ENCODE measurements at regions not wholly inside any gene's neighbourhood (a gene's known extent, or its start where the extent isn't known, plus 50 kb on each side); places are given as distances from the start of the nearest gene placed in this dataset.

GRCh38 chr22:19645391-19645790, 68.9 kb upstream of the SEPTIN5 start (continued):
- peak; percentile 49 to 59 (median 59) for TF ChIP-seq CTCF (IDR thresholded peaks at IDR 0.05 in 2 of 3, conservative IDR thresholded peaks at IDR 0.05 in 1 of 3; ENCODE audit: insufficient read depth in 2 of 3, low read depth in 1 of 3, low read length in 3 of 3)
- no peak for TF ChIP-seq THAP12 (CRISPR knock-in tag; IDR thresholded peaks at IDR 0.05)
- 0 out of 2 replicates have a peak, but pooled peaks have one; percentile 21 for TF ChIP-seq ZBTB7A (IDR thresholded peaks at IDR 0.05; ENCODE audit: borderline replicate concordance, control insufficient read depth, low read depth, low read length)
- TF ChIP-seq OTX1 (CRISPR knock-in tag; IDR thresholded peaks at IDR 0.05): no peak
- TF ChIP-seq PURB (CRISPR knock-in tag; IDR thresholded peaks at IDR 0.05; ENCODE audit: low read depth): no peak

DNA sequence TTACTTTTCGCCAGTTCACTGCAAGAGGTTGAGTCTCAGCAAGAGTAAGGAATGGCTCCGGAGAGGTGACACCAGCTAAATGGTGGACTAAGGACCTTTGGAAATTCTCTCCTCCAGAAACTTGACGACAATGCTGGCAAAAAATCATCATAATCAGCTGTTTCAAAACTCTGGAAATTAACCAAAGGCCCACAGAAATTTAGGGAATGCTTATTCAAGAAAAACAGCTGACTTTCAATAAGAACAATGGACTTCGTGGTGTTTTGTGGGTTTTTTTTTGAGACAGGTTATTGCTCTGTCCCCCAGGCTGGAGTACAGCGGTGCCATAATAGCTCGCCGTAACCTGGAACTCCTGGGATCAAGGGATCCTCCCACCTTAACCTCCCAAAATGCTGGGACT, 68.4 kb upstream of the SEPTIN5 start:
- H3K27me3 ChIP-seq (ENCODE audit: control insufficient read depth in 2 of 2, insufficient read depth in 2 of 2, low read length in 2 of 2): peaks cover 0 to 6% of the 10 kb centered on the region in 2 experiments; a peak in 1 of 5 replicates
- CTCF ChIA-PET (ENCODE audit: low intra/inter-chr PET ratio): no interaction called here
- BruUV-seq (replicated peaks): no TSS peak
- H3K9me3 ChIP-seq (replicated peaks; ENCODE audit: control insufficient read depth, insufficient read depth, low read depth, low read length): peaks cover 24% of the 10 kb centered on the region
- H3K79me2 ChIP-seq (ENCODE audit: control insufficient read depth, insufficient read depth, low read length): no peaks in the 10 kb centered on the region
- peaks cover 34 to 37% of the 10 kb centered on the region in 2 experiments; a peak in 4 of 5 replicates for H3K4me1 ChIP-seq (replicated peaks in 1 of 2; ENCODE audit: control insufficient read depth in 2 of 2, insufficient read depth in 2 of 2, low read length in 2 of 2)
- intact Hi-C loops (cut with micrococcal nuclease): loop anchor here (2.0 kb wide), 1 partner anchor 49 kb away; no protein-coding TSS in a partner anchor
- H3K4me2 ChIP-seq (ENCODE audit: insufficient read depth, low read length): no peak overlapping the region
- no peak for ATAC-seq
- peak overlapping the region; percentile 18; the same call in 1 of the 2 replicates for H2AFZ ChIP-seq (ENCODE audit: low read depth, low read length)
- H3K9ac ChIP-seq (ENCODE audit: insufficient read depth in 1 of 2, low read depth in 2 of 2, low read length in 2 of 2): no peak overlapping the region
- H3K36me3 ChIP-seq (ENCODE audit: control insufficient read depth, insufficient read depth, low read length): no peaks in the 10 kb centered on the region
- no peak overlapping the region for H3K27ac ChIP-seq (ENCODE audit: extremely low read depth, low read depth, low read length)
- H4K20me1 ChIP-seq (replicated peaks; ENCODE audit: control insufficient read depth, insufficient read depth, low read length): no peaks in the 10 kb centered on the region
- H3K4me3 ChIP-seq: no peak overlapping the region
- POLR2A ChIA-PET: interaction anchor here (0.7 to 1.5 kb wide), 4 partner anchors 15 to 120 kb away, joined by 3 to 5 read pairs (median 3); no protein-coding TSS in a partner anchor
- in situ Hi-C loops (cut with MboI): no loop called here
- FAIRE-seq: no peak
- 29% methylated on average over 7 of the region's 7 CpGs for WGBS (ENCODE audit: insufficient coverage, low coverage, missing lambda C conversion rate)
- DNase-seq (ENCODE audit: extremely low read depth in 1 of 4, low spot score in 3 of 4): no peak
- H3K9me1 ChIP-seq (ENCODE audit: control insufficient read depth, insufficient read depth, low read length): peaks cover 4% of the 10 kb centered on the region
- TF ChIP-seq NONO (IDR thresholded peaks at IDR 0.05; ENCODE audit: low read depth in 2 of 2, low read length in 1 of 2) (no peak), EZH2 (IDR thresholded peaks at IDR 0.05; ENCODE audit: borderline replicate concordance, low read depth, low read length) (no peak), TARDBP (IDR thresholded peaks at IDR 0.05) (no peak), DACH1 (IDR thresholded peaks at IDR 0.05; ENCODE audit: partially characterized antibody) (peak; percentile 66), STAT5B (CRISPR knock-in tag; IDR thresholded peaks at IDR 0.05) (no peak), CAMTA2 (CRISPR knock-in tag; conservative IDR thresholded peaks at IDR 0.05) (no peak), ZNF668 (CRISPR knock-in tag; IDR thresholded peaks at IDR 0.05) (peak; percentile 39; the same call in 1 of the 2 replicates)
- TF ChIP-seq, protein P1, sequence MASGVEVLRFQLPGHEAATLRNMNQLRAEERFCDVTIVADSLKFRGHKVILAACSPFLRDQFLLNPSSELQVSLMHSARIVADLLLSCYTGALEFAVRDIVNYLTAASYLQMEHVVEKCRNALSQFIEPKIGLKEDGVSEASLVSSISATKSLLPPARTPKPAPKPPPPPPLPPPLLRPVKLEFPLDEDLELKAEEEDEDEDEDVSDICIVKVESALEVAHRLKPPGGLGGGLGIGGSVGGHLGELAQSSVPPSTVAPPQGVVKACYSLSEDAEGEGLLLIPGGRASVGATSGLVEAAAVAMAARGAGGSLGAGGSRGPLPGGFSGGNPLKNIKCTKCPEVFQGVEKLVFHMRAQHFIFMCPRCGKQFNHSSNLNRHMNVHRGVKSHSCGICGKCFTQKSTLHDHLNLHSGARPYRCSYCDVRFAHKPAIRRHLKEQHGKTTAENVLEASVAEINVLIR (CRISPR knock-in tag; IDR thresholded peaks at IDR 0.05): no peak
- TF ChIP-seq, protein P2, sequence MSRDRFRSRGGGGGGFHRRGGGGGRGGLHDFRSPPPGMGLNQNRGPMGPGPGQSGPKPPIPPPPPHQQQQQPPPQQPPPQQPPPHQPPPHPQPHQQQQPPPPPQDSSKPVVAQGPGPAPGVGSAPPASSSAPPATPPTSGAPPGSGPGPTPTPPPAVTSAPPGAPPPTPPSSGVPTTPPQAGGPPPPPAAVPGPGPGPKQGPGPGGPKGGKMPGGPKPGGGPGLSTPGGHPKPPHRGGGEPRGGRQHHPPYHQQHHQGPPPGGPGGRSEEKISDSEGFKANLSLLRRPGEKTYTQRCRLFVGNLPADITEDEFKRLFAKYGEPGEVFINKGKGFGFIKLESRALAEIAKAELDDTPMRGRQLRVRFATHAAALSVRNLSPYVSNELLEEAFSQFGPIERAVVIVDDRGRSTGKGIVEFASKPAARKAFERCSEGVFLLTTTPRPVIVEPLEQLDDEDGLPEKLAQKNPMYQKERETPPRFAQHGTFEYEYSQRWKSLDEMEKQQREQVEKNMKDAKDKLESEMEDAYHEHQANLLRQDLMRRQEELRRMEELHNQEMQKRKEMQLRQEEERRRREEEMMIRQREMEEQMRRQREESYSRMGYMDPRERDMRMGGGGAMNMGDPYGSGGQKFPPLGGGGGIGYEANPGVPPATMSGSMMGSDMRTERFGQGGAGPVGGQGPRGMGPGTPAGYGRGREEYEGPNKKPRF (IDR thresholded peaks at IDR 0.05; ENCODE audit: low read depth, low read length): no peak
